ENCODE measurements at regions not wholly inside any gene's neighbourhood (a gene's known extent, or its start where the extent isn't known, plus 50 kb on each side); places are given as distances from the start of the nearest gene placed in this dataset.

DNA sequence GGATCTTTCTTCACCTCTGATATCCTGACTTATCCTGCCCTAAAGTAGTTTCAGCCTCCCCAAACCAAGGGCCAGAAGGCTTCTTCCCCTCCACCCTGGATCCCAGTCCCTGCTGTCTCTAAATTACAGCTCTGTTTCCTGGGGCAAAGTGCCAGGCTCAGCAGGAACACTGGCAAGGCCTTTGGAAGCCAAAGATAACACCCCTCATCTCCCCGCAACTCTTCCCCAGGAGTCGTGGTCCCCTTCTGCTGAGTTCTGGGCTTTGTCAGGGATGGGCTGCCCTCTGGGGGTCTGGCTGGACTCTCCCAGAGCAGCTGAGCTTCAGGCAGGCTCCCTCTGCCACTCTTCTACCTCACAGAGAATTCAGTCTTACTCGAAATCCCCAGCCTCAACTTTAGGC, 53.8 kb upstream of the AMPD3 start:
- Histone ChIP-seq H3K27ac (ENCODE audit: low read depth in 1 of 3, low read length in 2 of 3) (no peak overlapping the region), H3K9me3 (ENCODE audit: control insufficient read depth in 2 of 2, insufficient read depth in 1 of 2, low read depth in 1 of 2, low read length in 1 of 2) (no peaks in the 10 kb centered on the region), H3K36me3 (ENCODE audit: control insufficient read depth in 3 of 3, insufficient read depth in 2 of 3, low read depth in 1 of 3, low read length in 3 of 3) (no peaks in the 10 kb centered on the region), H3K27me3 (ENCODE audit: control insufficient read depth in 3 of 3, insufficient read depth in 3 of 3, low read length in 3 of 3) (peaks cover 0 to 2% (median 0%) of the 10 kb centered on the region in 3 donors), H3K4me1 (ENCODE audit: control insufficient read depth in 3 of 3, insufficient read depth in 2 of 3, low read depth in 1 of 3, low read length in 2 of 3) (no peaks in the 10 kb centered on the region), H3K4me3 (ENCODE audit: low read depth in 1 of 3, low read length in 3 of 3) (no peak overlapping the region)
- no peak for FAIRE-seq
- 62 to 76% (median 75%) methylated on average over 3 of the region's 3 CpGs for WGBS, 3 donors
- no peak for DNase-seq

DNA sequence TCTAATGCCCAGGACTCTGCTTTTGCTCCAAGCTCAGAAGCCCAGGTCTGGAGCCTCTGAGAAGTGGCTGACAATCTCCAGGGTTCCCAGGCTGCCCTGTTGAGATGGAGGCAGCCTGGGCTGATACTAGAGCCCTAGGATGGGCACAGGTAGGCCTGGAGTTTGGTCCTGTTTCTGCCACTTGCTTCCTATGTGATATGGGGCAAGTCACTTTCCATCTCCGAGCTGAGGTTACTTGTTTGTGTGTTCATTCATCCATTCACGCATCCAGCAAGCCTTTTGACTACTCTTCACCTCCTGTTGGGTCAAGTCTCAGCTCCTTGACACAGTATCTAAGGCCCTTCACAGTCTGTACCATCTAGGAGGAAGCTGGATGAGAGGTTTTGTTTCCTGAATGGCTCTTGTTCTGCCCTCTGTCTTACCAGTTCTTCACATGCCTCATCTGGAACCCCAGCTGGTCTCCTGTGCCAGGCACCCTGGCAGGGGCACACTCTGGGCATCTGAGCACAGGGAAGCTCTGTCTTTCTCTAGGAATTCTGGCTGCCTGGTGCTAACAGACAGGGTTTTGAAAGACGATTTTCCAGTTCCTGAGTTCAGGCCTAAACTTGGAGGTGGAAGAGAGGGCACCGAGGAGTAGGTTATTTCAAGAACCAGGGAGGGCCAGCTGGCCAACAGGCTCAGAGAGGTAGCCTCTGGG, 53.2 kb upstream of the AMPD3 start:
- H3K9me3 ChIP-seq (ENCODE audit: control insufficient read depth in 2 of 2, insufficient read depth in 1 of 2, low read depth in 1 of 2, low read length in 1 of 2): no peaks in the 10 kb centered on the region
- H3K27me3 ChIP-seq (ENCODE audit: control insufficient read depth in 3 of 3, insufficient read depth in 3 of 3, low read length in 3 of 3): peaks cover 0 to 2% (median 0%) of the 10 kb centered on the region in 3 donors
- no peak for DNase-seq
- H3K4me3 ChIP-seq (ENCODE audit: low read depth in 1 of 3, low read length in 3 of 3): no peak overlapping the region
- WGBS, 3 donors: 81 to 86% (median 83%) methylated on average over 4 of the region's 4 CpGs
- H3K27ac ChIP-seq (ENCODE audit: low read depth in 1 of 3, low read length in 2 of 3): no peak overlapping the region
- H3K4me1 ChIP-seq (ENCODE audit: control insufficient read depth in 3 of 3, insufficient read depth in 2 of 3, low read depth in 1 of 3, low read length in 2 of 3): no peaks in the 10 kb centered on the region
- no peak for FAIRE-seq
- H3K36me3 ChIP-seq (ENCODE audit: control insufficient read depth in 3 of 3, insufficient read depth in 2 of 3, low read depth in 1 of 3, low read length in 3 of 3): no peaks in the 10 kb centered on the region

Measured in small intestine (tissue), 7 donors.